GM21447 (cell line): ENCODE measurements at regions not wholly inside any gene's neighbourhood (a gene's known extent, or its start where the extent isn't known, plus 50 kb on each side); places are given as distances from the start of the nearest gene placed in this dataset.
"Not testable (repeated sequence)": the region's sequence is repeated elsewhere in the genome, so short reads cannot be mapped to it uniquely, and the experiment has no call there.

ENCODE experiments used
- ATAC-seq: cut with Tn5 transposase; IDR thresholded peaks from one replicate; pipeline ENCODE4 v1.9.1; 2021; ENCODE audit not compliant: unreplicated experiment

- ATAC-seq = peak; percentile 98
Observed at GRCh38 chr6:144753023-144753705, 468.0 kb downstream of the UTRN start.

GRCh38 chr6:144756469-144756868 lies 471.3 kb downstream of the UTRN start:
- no peak for ATAC-seq

GRCh38 chr6:144757299-144757698 lies 472.2 kb downstream of the UTRN start:
- ATAC-seq = no peak

GRCh38 chr6:144757730-144758129 lies 472.6 kb downstream of the UTRN start:
- no peak for ATAC-seq

GRCh38 chr6:144758602-144759001 lies 473.5 kb downstream of the UTRN start:
- no peak for ATAC-seq

GRCh38 chr6:144762469-144762868 lies 477.3 kb downstream of the UTRN start:
- no peak for ATAC-seq

GRCh38 chr6:144767051-144767450 lies 481.9 kb downstream of the UTRN start:
- no peak for ATAC-seq

GRCh38 chr6:144768551-144769075 lies 483.5 kb downstream of the UTRN start:
- no peak for ATAC-seq

- no peak for ATAC-seq
Observed at GRCh38 chr6:144769142-144769541, 484.0 kb downstream of the UTRN start.

GRCh38 chr6:144776031-144776819 lies 491.1 kb downstream of the UTRN start:
- no peak for ATAC-seq

GRCh38 chr6:144777249-144777648 lies 492.1 kb downstream of the UTRN start:
- peak; percentile 78 for ATAC-seq

- no peak for ATAC-seq
Observed at GRCh38 chr6:144778056-144778455, 492.9 kb downstream of the UTRN start.

- ATAC-seq = peak; percentile 55
Observed at GRCh38 chr6:144778773-144779492, 493.8 kb downstream of the UTRN start.

- no peak for ATAC-seq
Observed at GRCh38 chr6:144781836-144782235, 496.7 kb downstream of the UTRN start.

GRCh38 chr6:144782634-144783033 lies 497.5 kb downstream of the UTRN start:
- no peak for ATAC-seq

GRCh38 chr6:144785056-144785455 lies 499.9 kb downstream of the UTRN start:
- ATAC-seq = no peak

GRCh38 chr6:144786825-144787224 lies 501.7 kb downstream of the UTRN start:
- no peak for ATAC-seq

GRCh38 chr6:144793744-144794143 lies 508.6 kb downstream of the UTRN start:
- ATAC-seq = no peak

- ATAC-seq = not testable (repeated sequence)
Observed at GRCh38 chr6:144795022-144795421, 509.9 kb downstream of the UTRN start.

GRCh38 chr6:144796070-144796469 lies 510.9 kb downstream of the UTRN start:
- ATAC-seq = no peak

GRCh38 chr6:144797881-144798589 lies 512.9 kb downstream of the UTRN start:
- ATAC-seq = no peak
